ENCODE measurements at regions not wholly inside any gene's neighbourhood (a gene's known extent, or its start where the extent isn't known, plus 50 kb on each side); places are given as distances from the start of the nearest gene placed in this dataset.

DNA sequence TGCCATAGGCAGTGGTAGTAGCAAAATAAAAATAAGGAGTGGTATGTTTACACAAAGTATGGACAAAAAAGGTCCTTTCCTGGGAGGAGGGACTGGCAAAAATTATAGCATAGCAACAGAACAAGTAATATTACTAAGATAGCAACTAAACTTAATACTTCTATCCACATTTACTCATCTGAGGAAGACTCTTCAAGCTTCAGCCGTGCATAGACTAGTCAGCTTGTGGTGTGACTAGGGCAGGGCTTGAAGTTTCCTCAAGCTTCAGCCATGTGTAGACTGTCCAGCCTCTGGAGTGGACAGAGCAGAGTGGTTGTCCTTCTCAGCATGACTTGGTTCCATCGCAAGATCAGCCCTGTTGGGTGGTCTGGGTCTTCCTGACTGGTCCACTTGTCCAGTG is 268.3 kb upstream of the RBMY1B start:
- Histone ChIP-seq H3K27me3 (no peaks in the 10 kb centered on the region), H3K4me1 (no peaks in the 10 kb centered on the region), H3K4me3 (no peak overlapping the region), H3K27ac (no peak overlapping the region), H3K36me3 (no peaks in the 10 kb centered on the region), H3K9me3 (no peaks in the 10 kb centered on the region)
- TF ChIP-seq POLR2AphosphoS5 (IDR thresholded peaks at IDR 0.05) (no peak), EP300 (IDR thresholded peaks at IDR 0.05) (no peak), POLR2A (IDR thresholded peaks at IDR 0.05) (no peak)
- TF ChIP-seq, protein P1, sequence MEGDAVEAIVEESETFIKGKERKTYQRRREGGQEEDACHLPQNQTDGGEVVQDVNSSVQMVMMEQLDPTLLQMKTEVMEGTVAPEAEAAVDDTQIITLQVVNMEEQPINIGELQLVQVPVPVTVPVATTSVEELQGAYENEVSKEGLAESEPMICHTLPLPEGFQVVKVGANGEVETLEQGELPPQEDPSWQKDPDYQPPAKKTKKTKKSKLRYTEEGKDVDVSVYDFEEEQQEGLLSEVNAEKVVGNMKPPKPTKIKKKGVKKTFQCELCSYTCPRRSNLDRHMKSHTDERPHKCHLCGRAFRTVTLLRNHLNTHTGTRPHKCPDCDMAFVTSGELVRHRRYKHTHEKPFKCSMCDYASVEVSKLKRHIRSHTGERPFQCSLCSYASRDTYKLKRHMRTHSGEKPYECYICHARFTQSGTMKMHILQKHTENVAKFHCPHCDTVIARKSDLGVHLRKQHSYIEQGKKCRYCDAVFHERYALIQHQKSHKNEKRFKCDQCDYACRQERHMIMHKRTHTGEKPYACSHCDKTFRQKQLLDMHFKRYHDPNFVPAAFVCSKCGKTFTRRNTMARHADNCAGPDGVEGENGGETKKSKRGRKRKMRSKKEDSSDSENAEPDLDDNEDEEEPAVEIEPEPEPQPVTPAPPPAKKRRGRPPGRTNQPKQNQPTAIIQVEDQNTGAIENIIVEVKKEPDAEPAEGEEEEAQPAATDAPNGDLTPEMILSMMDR (IDR thresholded peaks at IDR 0.05) = no peak
- ATAC-seq = no peak
- no CpG with 5 or more reads among the region's 2 CpGs for WGBS, 2 donors (ENCODE audit: low coverage in 1 of 2)

DNA sequence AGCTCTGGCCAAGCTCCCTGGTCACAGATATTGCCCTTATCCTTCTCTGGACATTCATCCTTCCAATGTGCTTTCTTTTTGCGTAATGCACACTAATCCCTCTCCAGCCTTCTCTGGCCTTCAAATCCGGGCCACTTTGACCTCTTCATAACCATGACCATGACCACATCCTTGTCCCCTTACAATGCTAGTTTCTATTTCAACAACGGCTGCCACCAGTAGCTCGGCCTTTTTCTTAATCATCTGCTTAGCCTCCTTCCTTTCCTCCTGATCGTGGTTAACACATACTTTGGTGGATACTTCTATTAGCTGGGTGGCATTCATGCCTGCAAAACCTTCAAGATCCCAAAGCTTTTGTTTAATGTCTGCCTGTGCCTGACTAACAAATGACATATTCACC is 264.4 kb upstream of the RBMY1B start:
- H3K36me3 ChIP-seq = no peaks in the 10 kb centered on the region
- H3K4me1 ChIP-seq = no peaks in the 10 kb centered on the region
- no peaks in the 10 kb centered on the region for H3K9me3 ChIP-seq
- H3K27me3 ChIP-seq = no peaks in the 10 kb centered on the region
- TF ChIP-seq, protein P1 (IDR thresholded peaks at IDR 0.05) = no peak
- TF ChIP-seq POLR2AphosphoS5 (IDR thresholded peaks at IDR 0.05) (no peak), POLR2A (IDR thresholded peaks at IDR 0.05) (no peak), EP300 (IDR thresholded peaks at IDR 0.05) (no peak)
- H3K27ac ChIP-seq = no peak overlapping the region
- 72% methylated on average over 5 of the region's 5 CpGs; no CpG with 5 or more reads in 1 of the 2 donors for WGBS, 2 donors (ENCODE audit: low coverage in 1 of 2)
- no peak for ATAC-seq
- H3K4me3 ChIP-seq = no peak overlapping the region

DNA sequence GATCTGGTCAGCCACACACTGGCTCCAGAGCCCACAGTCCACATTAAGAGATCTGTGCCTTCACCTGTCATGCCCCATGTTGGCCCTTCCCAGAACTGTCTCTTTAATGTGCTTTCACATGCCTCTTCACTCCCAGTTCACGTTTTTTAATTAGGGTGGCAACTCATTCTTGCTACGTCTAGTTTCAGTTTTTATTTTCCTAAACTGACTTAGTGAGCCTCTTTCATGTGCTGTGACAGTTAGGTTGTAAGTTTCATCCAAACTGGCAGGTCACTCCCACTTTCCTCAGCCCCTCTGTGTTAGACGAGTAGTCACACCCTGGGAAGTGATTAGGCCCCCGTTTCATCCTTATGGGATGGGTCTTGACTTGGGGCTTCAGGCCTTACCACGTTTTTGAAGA is 262.5 kb upstream of the RBMY1B start:
- Histone ChIP-seq H3K4me1 (no peaks in the 10 kb centered on the region), H3K9me3 (no peaks in the 10 kb centered on the region), H3K27me3 (no peaks in the 10 kb centered on the region), H3K36me3 (no peaks in the 10 kb centered on the region), H3K27ac (no peak overlapping the region), H3K4me3 (no peak overlapping the region)
- 39% methylated on average over 3 of the region's 5 CpGs; no CpG with 5 or more reads in 1 of the 2 donors for WGBS, 2 donors (ENCODE audit: low coverage in 1 of 2)
- ATAC-seq = no peak
- TF ChIP-seq, protein P1 (IDR thresholded peaks at IDR 0.05) = no peak
- TF ChIP-seq POLR2A (IDR thresholded peaks at IDR 0.05) = no peak
- TF ChIP-seq EP300 (IDR thresholded peaks at IDR 0.05) = no peak
- TF ChIP-seq POLR2AphosphoS5 (IDR thresholded peaks at IDR 0.05) = no peak

DNA sequence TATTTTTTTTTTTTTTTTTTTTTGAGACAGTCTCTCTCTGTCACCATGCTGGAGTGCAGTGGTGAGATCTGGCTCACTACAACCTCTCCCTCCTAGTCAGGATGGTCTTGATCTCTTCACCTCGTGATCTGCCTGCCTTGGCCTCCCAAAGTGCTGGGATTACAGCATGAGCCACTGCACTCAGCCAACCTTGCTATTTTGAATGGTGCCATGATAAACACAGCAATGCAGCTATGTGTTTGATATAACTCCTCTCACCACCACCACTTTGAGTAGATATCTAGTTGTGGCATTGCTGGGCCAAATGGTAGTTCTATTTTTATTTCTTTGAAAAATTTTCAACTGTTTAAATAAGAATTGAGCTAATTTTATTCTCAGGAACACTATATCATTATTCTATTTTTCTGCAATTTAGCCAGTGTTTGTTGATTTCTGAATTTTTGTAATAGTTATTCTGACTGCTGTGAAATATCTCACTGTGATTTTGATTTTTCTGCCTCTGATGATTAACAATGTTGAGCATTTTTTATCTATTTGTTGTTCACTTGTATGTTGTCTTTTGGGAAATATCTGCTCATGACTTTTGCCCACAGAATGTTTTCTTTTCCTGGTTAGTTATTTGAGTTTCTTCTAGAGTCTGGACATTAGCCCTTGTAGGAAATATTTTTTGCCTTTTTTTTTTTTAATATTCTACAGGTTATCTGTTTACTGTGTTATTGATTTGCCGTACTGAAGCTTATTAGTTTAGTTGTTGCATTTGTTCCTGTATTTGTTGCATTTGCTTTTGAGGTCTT is 257.5 kb upstream of the RBMY1B start:
- no CpG with 5 or more reads among the region's 2 CpGs for WGBS, 2 donors (ENCODE audit: low coverage in 1 of 2)
- H3K27me3 ChIP-seq = no peaks in the 10 kb centered on the region
- H3K4me1 ChIP-seq = no peaks in the 10 kb centered on the region
- no peaks in the 10 kb centered on the region for H3K9me3 ChIP-seq
- H3K4me3 ChIP-seq = no peak overlapping the region
- H3K27ac ChIP-seq = no peak overlapping the region
- TF ChIP-seq EP300 (IDR thresholded peaks at IDR 0.05) (no peak), POLR2AphosphoS5 (IDR thresholded peaks at IDR 0.05) (no peak), POLR2A (IDR thresholded peaks at IDR 0.05) (no peak)
- TF ChIP-seq, protein P1 (IDR thresholded peaks at IDR 0.05) = no peak
- H3K36me3 ChIP-seq = no peaks in the 10 kb centered on the region
- ATAC-seq = no peak

DNA sequence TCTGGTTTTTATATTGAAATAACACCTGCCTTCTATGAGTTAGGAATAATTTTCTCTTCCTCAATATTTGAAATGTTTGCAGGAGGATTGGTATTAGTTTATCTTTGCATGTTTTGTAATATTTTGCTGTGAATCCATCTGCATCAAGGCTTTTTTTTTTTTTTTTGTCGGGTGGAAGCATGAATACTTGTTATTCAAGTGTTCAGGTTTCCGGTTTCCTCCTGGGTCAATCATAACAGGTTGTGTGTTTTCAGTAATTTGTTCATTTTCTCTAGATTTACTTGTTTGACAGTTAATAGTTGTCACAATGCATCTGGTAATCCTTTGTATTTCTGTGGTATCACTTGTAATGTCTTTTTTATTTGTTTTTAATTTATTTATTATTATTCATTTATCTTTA is 256.7 kb upstream of the RBMY1B start:
- WGBS, 2 donors (ENCODE audit: low coverage in 1 of 2) = 25% methylated on average over 1 of the region's 2 CpGs; no CpG with 5 or more reads in 1 of the 2 donors
- Histone ChIP-seq H3K4me1 (no peaks in the 10 kb centered on the region), H3K4me3 (no peak overlapping the region), H3K27me3 (no peaks in the 10 kb centered on the region), H3K9me3 (no peaks in the 10 kb centered on the region), H3K27ac (no peak overlapping the region), H3K36me3 (no peaks in the 10 kb centered on the region)
- TF ChIP-seq POLR2A (IDR thresholded peaks at IDR 0.05) (no peak), EP300 (IDR thresholded peaks at IDR 0.05) (no peak), POLR2AphosphoS5 (IDR thresholded peaks at IDR 0.05) (no peak)
- TF ChIP-seq, protein P1 (IDR thresholded peaks at IDR 0.05) = no peak
- no peak for ATAC-seq
